Keratinocyte (primary cell): ENCODE measurements at regions not wholly inside any gene's neighbourhood (a gene's known extent, or its start where the extent isn't known, plus 50 kb on each side); places are given as distances from the start of the nearest gene placed in this dataset.

Experiments used
- DNase-seq: peaks from one replicate; pipeline ENCODE4 v3.0.0-alpha.2; 2011; ENCODE audit warnings: low read depth, missing footprints, low spot score
- FAIRE-seq: peaks from 2 replicates; lab custom pipeline; 2011; peaks lifted over from hg19 to GRCh38; lab: Jason Lieb, UNC
- H2AFZ ChIP-seq: 2 replicates; pipeline ENCODE4 v1.6.0; 2012; ENCODE audit warnings: low read length, control low read depth, inconsistent platforms; ENCODE audit not compliant: control insufficient read depth
- H3K27ac ChIP-seq: 2 replicates; pipeline ENCODE4 v1.5.1; 2011; ENCODE audit warnings: low read length; ENCODE audit not compliant: control insufficient read depth, insufficient read depth
- H3K27me3 ChIP-seq: 3 replicates; pipeline ENCODE4 v1.6.0; 2011; ENCODE audit warnings: low read length; ENCODE audit not compliant: control insufficient read depth, insufficient read depth; ENCODE audit errors: extremely low read depth
- H3K36me3 ChIP-seq, 2 experiments: 2 replicates in 1 of 2; 3 replicates in 1 of 2; pipeline ENCODE4 v1.5.1; 2011; ENCODE audit warnings: low read length in 2 of 2, mild to moderate bottlenecking in 1 of 2; ENCODE audit not compliant: control insufficient read depth in 2 of 2, insufficient read depth in 2 of 2; ENCODE audit errors: extremely low read depth in 1 of 2
- H3K4me1 ChIP-seq: 3 replicates; pipeline ENCODE4 v1.5.1; 2011; ENCODE audit warnings: low read length; ENCODE audit not compliant: control insufficient read depth, insufficient read depth; ENCODE audit errors: extremely low read depth
- H3K4me2 ChIP-seq: 3 replicates; pipeline ENCODE4 v1.6.0; 2011; ENCODE audit warnings: low read depth, low read length; ENCODE audit not compliant: control insufficient read depth, insufficient read depth; ENCODE audit errors: extremely low read depth
- H3K4me3 ChIP-seq, 3 experiments: fragments of 200-600 bp in 1 of 3; sonication (generic) in 1 of 3; 2 replicates in 2 of 3; 3 replicates in 1 of 3; pipeline ENCODE4 v1.5.1; 2011 to 2016; ENCODE audit warnings: low read length in 3 of 3, mild to moderate bottlenecking in 3 of 3, control low read depth in 2 of 3, inconsistent platforms in 1 of 3, low read depth in 1 of 3, mixed read lengths in 1 of 3, mixed run types in 1 of 3, moderate library complexity in 1 of 3; ENCODE audit not compliant: control insufficient read depth in 2 of 3, insufficient read depth in 2 of 3; ENCODE audit errors: extremely low read depth in 1 of 3
- H3K79me2 ChIP-seq: 2 replicates; pipeline ENCODE4 v1.6.0; 2012; ENCODE audit warnings: low read length; ENCODE audit not compliant: control insufficient read depth, insufficient read depth
- H3K9ac ChIP-seq: 3 replicates; pipeline ENCODE4 v1.6.0; 2011; ENCODE audit warnings: low read length; ENCODE audit not compliant: control insufficient read depth, insufficient read depth; ENCODE audit errors: extremely low read depth
- H3K9me1 ChIP-seq: 3 replicates; pipeline ENCODE4 v1.6.0; 2011; ENCODE audit warnings: low read length; ENCODE audit not compliant: control insufficient read depth, insufficient read depth; ENCODE audit errors: extremely low read depth
- H3K9me3 ChIP-seq: 2 replicates; pipeline ENCODE4 v1.5.1; 2012; ENCODE audit warnings: low read depth, low read length; ENCODE audit not compliant: control insufficient read depth
- H4K20me1 ChIP-seq: 3 replicates; pipeline ENCODE4 v1.6.0; 2011; ENCODE audit warnings: low read length; ENCODE audit not compliant: control insufficient read depth, insufficient read depth; ENCODE audit errors: extremely low read depth
- CTCF ChIP-seq, 3 experiments: IDR thresholded peaks in 1 of 3; conservative IDR thresholded peaks in 1 of 3; optimal IDR thresholded peaks in 1 of 3; 2 replicates in 2 of 3; 3 replicates in 1 of 3; pipeline versions ENCODE3 to v1.5.1; 2011; ENCODE audit warnings: low read length in 3 of 3, mild to moderate bottlenecking in 3 of 3, moderate library complexity in 2 of 3, control low read depth in 1 of 3, inconsistent platforms in 1 of 3; ENCODE audit not compliant: insufficient read depth in 2 of 3; ENCODE audit errors: extremely low read depth in 1 of 3
- EZH2 ChIP-seq: IDR thresholded peaks from one replicate; pipeline ENCODE4 v1.6.1; 2012; ENCODE audit warnings: inconsistent platforms, mild to moderate bottlenecking, low read length, moderate library complexity
- dilution Hi-C: fragments of 300-500 bp; cut with MboI; formaldehyde crosslinking; loops from one replicate; pipeline ENCODE4 v1.7.0; 2020; ENCODE audit warnings: low sequenced_read_pairs; ENCODE audit not compliant: extremely low pct_ligation_motif_present

- Histone ChIP-seq H3K27ac (no peak overlapping the region), H3K27me3 (no peaks in the 10 kb centered on the region), H3K36me3 (no peaks in the 10 kb centered on the region), H3K4me2 (no peak overlapping the region), H3K9me1 (no peaks in the 10 kb centered on the region), H3K4me3 (peak overlapping the region in 1 of 3 experiments; percentile 36), H3K9ac (no peak overlapping the region), H3K9me3 (no peaks in the 10 kb centered on the region), H4K20me1 (no peaks in the 10 kb centered on the region), H3K79me2 (no peaks in the 10 kb centered on the region), H2AFZ (no peak overlapping the region), H3K4me1 (peaks cover 41% of the 10 kb centered on the region)
- TF ChIP-seq EZH2 (no peak), CTCF (optimal IDR thresholded peaks at IDR 0.05 in 1 of 3, IDR thresholded peaks at IDR 0.05 in 1 of 3, conservative IDR thresholded peaks at IDR 0.05 in 1 of 3; ENCODE audit: extremely low read depth in 1 of 3, insufficient read depth in 2 of 3, low read length in 3 of 3) (no peak)
- FAIRE-seq (no peak), DNase-seq (no peak)
- dilution Hi-C loops = no loop called here
These were observed 114.1 kb upstream of the OTOS start for GRCh38 chr2:240254337-240255164.

- Histone ChIP-seq H3K36me3 (no peaks in the 10 kb centered on the region), H2AFZ (no peak overlapping the region), H3K4me3 (peak overlapping the region; percentile 14 to 36 (median 18)), H3K9me1 (no peaks in the 10 kb centered on the region), H3K9ac (no peak overlapping the region), H3K9me3 (no peaks in the 10 kb centered on the region), H3K79me2 (no peaks in the 10 kb centered on the region), H3K27me3 (no peaks in the 10 kb centered on the region), H4K20me1 (no peaks in the 10 kb centered on the region), H3K4me1 (peaks cover 35% of the 10 kb centered on the region), H3K4me2 (peak overlapping the region; percentile 75), H3K27ac (no peak overlapping the region)
- TF ChIP-seq EZH2 (no peak), CTCF (optimal IDR thresholded peaks at IDR 0.05 in 1 of 3, IDR thresholded peaks at IDR 0.05 in 1 of 3, conservative IDR thresholded peaks at IDR 0.05 in 1 of 3; ENCODE audit: extremely low read depth in 1 of 3, insufficient read depth in 2 of 3, low read length in 3 of 3) (no peak)
- DNase-seq (no peak), FAIRE-seq (no peak)
- dilution Hi-C loops = no loop called here
These were observed 114.7 kb upstream of the OTOS start for GRCh38 chr2:240255165-240255491.
